K562 (cell line): ENCODE measurements at regions not wholly inside any gene's neighbourhood (a gene's known extent, or its start where the extent isn't known, plus 50 kb on each side); places are given as distances from the start of the nearest gene placed in this dataset.

Experiments
- C11orf30 ChIP-seq: fragments of 450-650 bp; IDR thresholded peaks from 2 replicates; pipeline ENCODE4 v1.6.1; 2016; ENCODE audit warnings: low read depth, mild to moderate bottlenecking
- CBX5 ChIP-seq: IDR thresholded peaks from 2 replicates; pipeline ENCODE4 v1.6.1; 2014; ENCODE audit warnings: low read depth, borderline replicate concordance
- DACH1 ChIP-seq: fragments of 450-650 bp; IDR thresholded peaks from 2 replicates; pipeline ENCODE4 v1.6.1; 2018; ENCODE audit not compliant: partially characterized antibody
- EWSR1 ChIP-seq: fragments of 450-650 bp; IDR thresholded peaks from 2 replicates; pipeline ENCODE4 v1.6.1; 2018; ENCODE audit warnings: borderline replicate concordance, mild to moderate bottlenecking, low read depth, moderate library complexity; ENCODE audit not compliant: partially characterized antibody
- HNRNPUL1 ChIP-seq: fragments of 200-400 bp; formaldehyde crosslinking; IDR thresholded peaks from 2 replicates; pipeline ENCODE4 v1.6.1; 2017; ENCODE audit warnings: low read length
- SMAD4 ChIP-seq: fragments of 250-450 bp; sonication (Bioruptor Pico); conservative IDR thresholded peaks from 2 replicates; pipeline ENCODE4 v1.8.0; 2021; ENCODE audit warnings: inconsistent platforms, mild to moderate bottlenecking, moderate library complexity
- USF2 ChIP-seq: sonication (generic); formaldehyde crosslinking; IDR thresholded peaks from 2 replicates; pipeline ENCODE4 v1.5.0; 2020; ENCODE audit warnings: missing genetic modification reagents
- ZNF175 ChIP-seq: fragments of 200-800 bp; sonication (Bioruptor generic); IDR thresholded peaks from 2 replicates; pipeline ENCODE4 v1.6.1; 2016; ENCODE audit warnings: low read depth, mild to moderate bottlenecking, missing genetic modification characterization, missing compliant biosample characterization
- ZNF253 ChIP-seq: fragments of 250-450 bp; sonication (Bioruptor Pico); conservative IDR thresholded peaks from 2 replicates; pipeline ENCODE4 v1.6.1; 2021; ENCODE audit warnings: mild to moderate bottlenecking
- ZNF324 ChIP-seq: fragments of 250-450 bp; sonication (Bioruptor Pico); IDR thresholded peaks from 2 replicates; pipeline ENCODE4 v1.4.0; 2020; ENCODE audit warnings: mild to moderate bottlenecking
- ZNF436 ChIP-seq: fragments of 250-450, 450-650 bp; sonication (Bioruptor Pico); formaldehyde crosslinking; IDR thresholded peaks from 2 replicates; pipeline ENCODE4 v1.7.0; 2020; ENCODE audit warnings: mild to moderate bottlenecking
- TF ChIP-seq, protein P1 (sequence below): sonication (generic); formaldehyde crosslinking; IDR thresholded peaks from 2 replicates; pipeline ENCODE4 v1.8.0; 2022; ENCODE audit warnings: mild to moderate bottlenecking, missing genetic modification reagents
- TF ChIP-seq, protein P2 (sequence below): sonication (generic); formaldehyde crosslinking; IDR thresholded peaks from 2 replicates; pipeline ENCODE4 v1.8.0; 2023; ENCODE audit warnings: mild to moderate bottlenecking, missing genetic modification reagents
- TF ChIP-seq, protein P3 (sequence below), 2 experiments: fragments of 450-650 bp; formaldehyde crosslinking in 1 of 2; IDR thresholded peaks; 2 replicates each; pipeline versions ENCODE4 v1.4.0 to v1.6.1; 2014 to 2020; ENCODE audit warnings: mild to moderate bottlenecking in 2 of 2, borderline replicate concordance in 1 of 2, low read depth in 1 of 2

GRCh38 chr7:138254444-138254843 is 178.2 kb downstream of the AKR1D1 start (continued):
- TF ChIP-seq, protein P1, sequence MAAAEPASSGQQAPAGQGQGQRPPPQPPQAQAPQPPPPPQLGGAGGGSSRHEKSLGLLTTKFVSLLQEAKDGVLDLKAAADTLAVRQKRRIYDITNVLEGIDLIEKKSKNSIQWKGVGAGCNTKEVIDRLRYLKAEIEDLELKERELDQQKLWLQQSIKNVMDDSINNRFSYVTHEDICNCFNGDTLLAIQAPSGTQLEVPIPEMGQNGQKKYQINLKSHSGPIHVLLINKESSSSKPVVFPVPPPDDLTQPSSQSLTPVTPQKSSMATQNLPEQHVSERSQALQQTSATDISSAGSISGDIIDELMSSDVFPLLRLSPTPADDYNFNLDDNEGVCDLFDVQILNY = no peak
- TF ChIP-seq, protein P2, sequence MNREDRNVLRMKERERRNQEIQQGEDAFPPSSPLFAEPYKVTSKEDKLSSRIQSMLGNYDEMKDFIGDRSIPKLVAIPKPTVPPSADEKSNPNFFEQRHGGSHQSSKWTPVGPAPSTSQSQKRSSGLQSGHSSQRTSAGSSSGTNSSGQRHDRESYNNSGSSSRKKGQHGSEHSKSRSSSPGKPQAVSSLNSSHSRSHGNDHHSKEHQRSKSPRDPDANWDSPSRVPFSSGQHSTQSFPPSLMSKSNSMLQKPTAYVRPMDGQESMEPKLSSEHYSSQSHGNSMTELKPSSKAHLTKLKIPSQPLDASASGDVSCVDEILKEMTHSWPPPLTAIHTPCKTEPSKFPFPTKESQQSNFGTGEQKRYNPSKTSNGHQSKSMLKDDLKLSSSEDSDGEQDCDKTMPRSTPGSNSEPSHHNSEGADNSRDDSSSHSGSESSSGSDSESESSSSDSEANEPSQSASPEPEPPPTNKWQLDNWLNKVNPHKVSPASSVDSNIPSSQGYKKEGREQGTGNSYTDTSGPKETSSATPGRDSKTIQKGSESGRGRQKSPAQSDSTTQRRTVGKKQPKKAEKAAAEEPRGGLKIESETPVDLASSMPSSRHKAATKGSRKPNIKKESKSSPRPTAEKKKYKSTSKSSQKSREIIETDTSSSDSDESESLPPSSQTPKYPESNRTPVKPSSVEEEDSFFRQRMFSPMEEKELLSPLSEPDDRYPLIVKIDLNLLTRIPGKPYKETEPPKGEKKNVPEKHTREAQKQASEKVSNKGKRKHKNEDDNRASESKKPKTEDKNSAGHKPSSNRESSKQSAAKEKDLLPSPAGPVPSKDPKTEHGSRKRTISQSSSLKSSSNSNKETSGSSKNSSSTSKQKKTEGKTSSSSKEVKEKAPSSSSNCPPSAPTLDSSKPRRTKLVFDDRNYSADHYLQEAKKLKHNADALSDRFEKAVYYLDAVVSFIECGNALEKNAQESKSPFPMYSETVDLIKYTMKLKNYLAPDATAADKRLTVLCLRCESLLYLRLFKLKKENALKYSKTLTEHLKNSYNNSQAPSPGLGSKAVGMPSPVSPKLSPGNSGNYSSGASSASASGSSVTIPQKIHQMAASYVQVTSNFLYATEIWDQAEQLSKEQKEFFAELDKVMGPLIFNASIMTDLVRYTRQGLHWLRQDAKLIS (CRISPR knock-in tag) = no peak
- TF ChIP-seq ZNF253 (CRISPR knock-in tag) (no peak), SMAD4 (CRISPR knock-in tag) (peak; percentile 42; the same call in 1 of the 2 replicates), ZNF175 (CRISPR knock-in tag) (no peak), DACH1 (no peak), USF2 (CRISPR knock-in tag) (peak; percentile 54), ZNF324 (CRISPR knock-in tag) (no peak), C11orf30 (0 out of 2 replicates have a peak, but pooled peaks have one; percentile 13), ZNF436 (CRISPR knock-in tag) (no peak), CBX5 (no peak), HNRNPUL1 (no peak), EWSR1 (no peak)
- TF ChIP-seq, protein P3, sequence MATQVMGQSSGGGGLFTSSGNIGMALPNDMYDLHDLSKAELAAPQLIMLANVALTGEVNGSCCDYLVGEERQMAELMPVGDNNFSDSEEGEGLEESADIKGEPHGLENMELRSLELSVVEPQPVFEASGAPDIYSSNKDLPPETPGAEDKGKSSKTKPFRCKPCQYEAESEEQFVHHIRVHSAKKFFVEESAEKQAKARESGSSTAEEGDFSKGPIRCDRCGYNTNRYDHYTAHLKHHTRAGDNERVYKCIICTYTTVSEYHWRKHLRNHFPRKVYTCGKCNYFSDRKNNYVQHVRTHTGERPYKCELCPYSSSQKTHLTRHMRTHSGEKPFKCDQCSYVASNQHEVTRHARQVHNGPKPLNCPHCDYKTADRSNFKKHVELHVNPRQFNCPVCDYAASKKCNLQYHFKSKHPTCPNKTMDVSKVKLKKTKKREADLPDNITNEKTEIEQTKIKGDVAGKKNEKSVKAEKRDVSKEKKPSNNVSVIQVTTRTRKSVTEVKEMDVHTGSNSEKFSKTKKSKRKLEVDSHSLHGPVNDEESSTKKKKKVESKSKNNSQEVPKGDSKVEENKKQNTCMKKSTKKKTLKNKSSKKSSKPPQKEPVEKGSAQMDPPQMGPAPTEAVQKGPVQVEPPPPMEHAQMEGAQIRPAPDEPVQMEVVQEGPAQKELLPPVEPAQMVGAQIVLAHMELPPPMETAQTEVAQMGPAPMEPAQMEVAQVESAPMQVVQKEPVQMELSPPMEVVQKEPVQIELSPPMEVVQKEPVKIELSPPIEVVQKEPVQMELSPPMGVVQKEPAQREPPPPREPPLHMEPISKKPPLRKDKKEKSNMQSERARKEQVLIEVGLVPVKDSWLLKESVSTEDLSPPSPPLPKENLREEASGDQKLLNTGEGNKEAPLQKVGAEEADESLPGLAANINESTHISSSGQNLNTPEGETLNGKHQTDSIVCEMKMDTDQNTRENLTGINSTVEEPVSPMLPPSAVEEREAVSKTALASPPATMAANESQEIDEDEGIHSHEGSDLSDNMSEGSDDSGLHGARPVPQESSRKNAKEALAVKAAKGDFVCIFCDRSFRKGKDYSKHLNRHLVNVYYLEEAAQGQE (IDR thresholded peaks at IDR 0.05; ENCODE audit: borderline replicate concordance) = peak; percentile 15; the same call in 1 of the 2 replicates
- TF ChIP-seq, protein P3 (CRISPR knock-in tag; IDR thresholded peaks at IDR 0.05; ENCODE audit: low read depth) = no peak
